ENCODE measurements at regions not wholly inside any gene's neighbourhood (a gene's known extent, or its start where the extent isn't known, plus 50 kb on each side); places are given as distances from the start of the nearest gene placed in this dataset.

DNA sequence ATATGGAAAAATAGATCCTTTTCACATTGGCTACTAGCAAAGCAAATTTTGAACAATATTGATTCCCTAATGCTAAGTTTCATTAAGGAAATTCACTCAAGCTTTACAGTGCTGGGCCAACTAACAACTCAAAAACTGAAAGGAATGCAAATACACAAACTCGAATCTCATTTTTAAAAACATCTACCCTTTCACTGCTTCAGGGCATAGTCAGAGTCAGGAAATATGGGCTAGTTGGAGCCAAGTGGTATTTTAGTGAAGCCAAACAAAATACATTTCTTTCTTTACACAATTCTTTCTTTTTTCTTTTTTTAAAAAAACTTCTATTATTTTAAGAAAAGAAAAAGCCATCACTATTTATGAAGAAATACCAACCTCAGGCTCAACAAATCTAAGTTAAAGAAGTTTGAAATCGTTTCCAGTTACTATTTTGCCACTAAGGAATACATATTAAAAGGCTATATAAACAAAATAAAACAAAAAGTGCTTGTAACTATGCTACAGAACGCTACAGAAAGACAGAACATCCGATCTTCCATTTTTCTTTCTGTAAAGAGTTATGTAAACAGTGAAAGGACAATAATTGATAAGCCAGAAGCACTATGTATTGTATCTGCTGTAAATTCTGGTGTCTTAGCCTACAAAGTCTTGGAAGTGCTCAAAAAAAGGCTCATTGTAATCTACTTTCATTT is 113.6 kb upstream of the STK17B start:
- dilution Hi-C loops (cut with MboI; ENCODE audit: extremely low pct_ligation_motif_present, low sequenced_read_pairs) (no loop called here), intact Hi-C loops (cut with micrococcal nuclease) (no loop called here)
- CTCF ChIA-PET, result interaction anchor here (0.8 to 2.7 kb wide), 4 partner anchors 13 to 206 kb away, joined by 3 to 12 read pairs (median 4); no protein-coding TSS in a partner anchor
- no peaks in the 10 kb centered on the region for H3K79me2 ChIP-seq (ENCODE audit: control insufficient read depth, insufficient read depth, low read length)
- DNase-seq (ENCODE audit: low read depth, low spot score) (peak; percentile 57), FAIRE-seq (peak; percentile 4)
- peaks cover 0 to 15% of the 10 kb centered on the region in 2 experiments for H3K36me3 ChIP-seq (ENCODE audit: control insufficient read depth in 2 of 2, extremely low read depth in 1 of 2, insufficient read depth in 2 of 2, low read length in 2 of 2)
- no peaks in the 10 kb centered on the region for H3K9me3 ChIP-seq (replicated peaks; ENCODE audit: control insufficient read depth, insufficient read depth, low read length)
- no peaks in the 10 kb centered on the region for H3K27me3 ChIP-seq (ENCODE audit: control insufficient read depth in 2 of 2, insufficient read depth in 2 of 2, low read length in 2 of 2)
- no peaks in the 10 kb centered on the region for H4K20me1 ChIP-seq (replicated peaks; ENCODE audit: control insufficient read depth, extremely low read depth, insufficient read depth, low read length)
- TF ChIP-seq MYC (IDR thresholded peaks at IDR 0.05; ENCODE audit: low read depth, low read length), result no peak
- no peak for TF ChIP-seq GATA2 (IDR thresholded peaks at IDR 0.05; ENCODE audit: insufficient read depth, insufficient read length, low read depth, low read length)
- TF ChIP-seq, protein P1, sequence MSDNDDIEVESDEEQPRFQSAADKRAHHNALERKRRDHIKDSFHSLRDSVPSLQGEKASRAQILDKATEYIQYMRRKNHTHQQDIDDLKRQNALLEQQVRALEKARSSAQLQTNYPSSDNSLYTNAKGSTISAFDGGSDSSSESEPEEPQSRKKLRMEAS (IDR thresholded peaks at IDR 0.05; ENCODE audit: insufficient read depth, insufficient read length), result no peak
- TF ChIP-seq JUN (IDR thresholded peaks at IDR 0.05; ENCODE audit: borderline replicate concordance, insufficient read depth, insufficient read length, low read depth), result no peak
- no peak for TF ChIP-seq FOS (IDR thresholded peaks at IDR 0.05; ENCODE audit: borderline replicate concordance, insufficient read depth, low read length)
- TF ChIP-seq, protein P2, sequence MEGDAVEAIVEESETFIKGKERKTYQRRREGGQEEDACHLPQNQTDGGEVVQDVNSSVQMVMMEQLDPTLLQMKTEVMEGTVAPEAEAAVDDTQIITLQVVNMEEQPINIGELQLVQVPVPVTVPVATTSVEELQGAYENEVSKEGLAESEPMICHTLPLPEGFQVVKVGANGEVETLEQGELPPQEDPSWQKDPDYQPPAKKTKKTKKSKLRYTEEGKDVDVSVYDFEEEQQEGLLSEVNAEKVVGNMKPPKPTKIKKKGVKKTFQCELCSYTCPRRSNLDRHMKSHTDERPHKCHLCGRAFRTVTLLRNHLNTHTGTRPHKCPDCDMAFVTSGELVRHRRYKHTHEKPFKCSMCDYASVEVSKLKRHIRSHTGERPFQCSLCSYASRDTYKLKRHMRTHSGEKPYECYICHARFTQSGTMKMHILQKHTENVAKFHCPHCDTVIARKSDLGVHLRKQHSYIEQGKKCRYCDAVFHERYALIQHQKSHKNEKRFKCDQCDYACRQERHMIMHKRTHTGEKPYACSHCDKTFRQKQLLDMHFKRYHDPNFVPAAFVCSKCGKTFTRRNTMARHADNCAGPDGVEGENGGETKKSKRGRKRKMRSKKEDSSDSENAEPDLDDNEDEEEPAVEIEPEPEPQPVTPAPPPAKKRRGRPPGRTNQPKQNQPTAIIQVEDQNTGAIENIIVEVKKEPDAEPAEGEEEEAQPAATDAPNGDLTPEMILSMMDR (IDR thresholded peaks at IDR 0.05; ENCODE audit: extremely low read depth in 1 of 2, insufficient read depth in 1 of 2, low read depth in 1 of 2, low read length in 2 of 2), result no peak
- no peak for TF ChIP-seq EZH2 (IDR thresholded peaks at IDR 0.05; ENCODE audit: borderline replicate concordance, low read depth, low read length, severe bottlenecking)
- TF ChIP-seq POLR2A (IDR thresholded peaks at IDR 0.05; ENCODE audit: low read depth, low read length), result no peak
- no peak for TF ChIP-seq POLR2AphosphoS5 (IDR thresholded peaks at IDR 0.05; ENCODE audit: insufficient read depth, low read depth, low read length)
- no peaks in the 10 kb centered on the region for H3K9me1 ChIP-seq (replicated peaks; ENCODE audit: control insufficient read depth, extremely low read depth, insufficient read depth, low read length)
- H2AFZ ChIP-seq (ENCODE audit: low read depth, low read length), result no peak overlapping the region
- H3K4me3 ChIP-seq (replicated peaks in 1 of 3; ENCODE audit: insufficient read depth in 1 of 3, low read depth in 1 of 3, low read length in 3 of 3), result peak overlapping the region in 2 of 3 experiments; percentile 14 to 33
- peak overlapping the region; percentile 18 for H3K9ac ChIP-seq (replicated peaks; ENCODE audit: extremely low read depth, insufficient read depth, low read length)
- peak overlapping the region; percentile 71 for H3K4me2 ChIP-seq (ENCODE audit: insufficient read depth, low read length)
- POLR2A ChIA-PET, result no interaction called here
- H3K4me1 ChIP-seq (ENCODE audit: control insufficient read depth, extremely low read depth, insufficient read depth, low read length), result peaks cover 40% of the 10 kb centered on the region
- peak overlapping the region; percentile 45 for H3K27ac ChIP-seq (ENCODE audit: insufficient read depth, low read depth, low read length)
- BruUV-seq (replicated peaks), result TSS peak; percentile 74

Data from endothelial cell of umbilical vein (primary cell).